ENCODE measurements at regions not wholly inside any gene's neighbourhood (a gene's known extent, or its start where the extent isn't known, plus 50 kb on each side); places are given as distances from the start of the nearest gene placed in this dataset.
"Not testable (repeated sequence)": the region's sequence is repeated elsewhere in the genome, so short reads cannot be mapped to it uniquely, and the experiment has no call there.

DNA sequence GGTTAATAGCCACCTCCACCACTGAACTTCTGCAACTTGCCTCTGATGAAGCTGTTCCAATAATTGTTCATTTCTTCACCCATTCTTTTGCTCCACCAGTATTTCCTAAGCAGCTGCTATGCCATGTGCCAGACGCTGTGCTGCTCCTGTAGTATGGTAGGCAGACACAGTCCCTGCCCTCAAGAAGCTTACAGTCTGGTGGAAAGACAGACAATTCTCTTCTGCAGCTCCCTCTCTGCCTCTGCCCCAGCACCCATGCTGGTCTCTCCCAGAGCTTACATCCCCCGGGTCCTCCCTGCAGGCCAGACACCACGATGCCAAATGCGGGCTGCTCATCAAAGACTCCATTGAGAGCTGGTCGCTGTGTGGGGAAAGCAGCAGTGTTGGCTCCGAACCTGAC, 111.6 kb upstream of the ESRRB start:
- DNase-seq = no peak

DNA sequence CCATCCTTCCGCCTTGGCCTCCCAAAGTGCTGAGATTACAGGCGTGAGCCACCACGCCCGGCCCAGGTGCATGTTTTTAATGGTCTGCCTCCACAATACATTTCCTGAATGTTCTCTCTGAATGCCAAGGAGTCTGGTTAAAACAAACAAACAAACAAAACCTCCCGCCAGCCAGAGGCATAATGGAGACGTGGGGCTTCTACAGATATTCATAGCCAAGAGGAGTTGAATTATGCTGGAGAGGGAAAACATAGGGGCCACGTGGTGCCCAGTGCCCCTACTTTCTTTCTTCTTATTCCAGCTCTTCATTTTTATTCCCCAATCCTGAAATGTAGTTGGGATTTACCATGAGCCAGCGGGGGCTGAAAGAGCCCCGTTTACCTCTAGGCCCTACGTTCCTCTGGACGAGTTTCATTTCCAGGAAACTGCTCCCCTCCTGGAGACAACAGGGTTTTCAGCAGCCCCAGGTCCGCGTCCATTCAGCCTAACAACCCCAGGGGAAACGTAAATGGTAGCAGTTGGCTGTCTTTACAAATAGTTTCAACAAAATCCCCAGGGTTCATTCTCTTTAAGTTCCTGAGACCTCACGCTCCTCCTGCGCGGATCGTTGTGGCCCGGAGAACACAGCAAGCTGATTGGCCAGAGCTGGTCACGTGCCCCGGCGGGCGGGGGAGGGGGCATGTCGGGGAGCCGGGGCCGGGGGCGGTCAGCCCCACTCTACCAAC, 108.5 kb upstream of the ESRRB start:
- peak; percentile 22 for DNase-seq

DNA sequence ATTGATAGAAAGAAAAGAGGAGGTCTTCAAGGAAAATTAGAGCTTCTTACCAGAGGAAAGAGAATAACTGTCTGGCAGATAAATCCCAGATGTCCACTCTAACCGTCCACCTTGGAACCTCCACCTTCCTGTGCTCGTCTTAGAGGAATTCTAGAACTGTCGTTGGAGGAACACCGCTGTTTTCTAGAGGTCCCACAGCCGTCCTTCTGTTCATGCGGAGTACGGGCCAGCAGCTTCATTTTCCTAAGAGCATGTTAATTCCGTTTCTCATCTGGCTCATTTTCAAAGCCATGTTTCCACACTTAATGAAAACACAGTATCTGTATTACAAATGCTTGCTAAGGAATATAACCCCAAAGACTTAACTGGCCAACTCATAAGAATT, 107.9 kb upstream of the ESRRB start:
- no peak for DNase-seq

DNA sequence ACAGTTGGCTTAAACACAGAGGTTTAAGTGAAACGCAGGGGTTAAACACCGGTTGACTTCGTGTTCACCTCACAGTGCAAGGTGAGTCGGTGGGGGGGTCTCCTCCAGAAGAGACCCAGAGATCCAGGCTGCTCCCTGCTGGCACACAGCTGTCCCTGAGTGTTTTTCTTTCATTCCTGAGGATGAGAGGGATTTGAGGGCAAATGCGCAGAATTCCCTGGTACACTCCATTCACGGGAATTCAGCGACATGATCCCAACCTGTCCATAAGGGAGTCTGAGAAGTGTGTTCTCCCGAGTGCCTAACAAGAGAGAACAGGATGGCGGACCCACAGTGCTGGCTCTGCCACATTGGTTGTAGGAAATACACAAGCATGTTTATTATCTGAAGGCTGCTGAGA, 107.2 kb upstream of the ESRRB start:
- DNase-seq = no peak

DNA sequence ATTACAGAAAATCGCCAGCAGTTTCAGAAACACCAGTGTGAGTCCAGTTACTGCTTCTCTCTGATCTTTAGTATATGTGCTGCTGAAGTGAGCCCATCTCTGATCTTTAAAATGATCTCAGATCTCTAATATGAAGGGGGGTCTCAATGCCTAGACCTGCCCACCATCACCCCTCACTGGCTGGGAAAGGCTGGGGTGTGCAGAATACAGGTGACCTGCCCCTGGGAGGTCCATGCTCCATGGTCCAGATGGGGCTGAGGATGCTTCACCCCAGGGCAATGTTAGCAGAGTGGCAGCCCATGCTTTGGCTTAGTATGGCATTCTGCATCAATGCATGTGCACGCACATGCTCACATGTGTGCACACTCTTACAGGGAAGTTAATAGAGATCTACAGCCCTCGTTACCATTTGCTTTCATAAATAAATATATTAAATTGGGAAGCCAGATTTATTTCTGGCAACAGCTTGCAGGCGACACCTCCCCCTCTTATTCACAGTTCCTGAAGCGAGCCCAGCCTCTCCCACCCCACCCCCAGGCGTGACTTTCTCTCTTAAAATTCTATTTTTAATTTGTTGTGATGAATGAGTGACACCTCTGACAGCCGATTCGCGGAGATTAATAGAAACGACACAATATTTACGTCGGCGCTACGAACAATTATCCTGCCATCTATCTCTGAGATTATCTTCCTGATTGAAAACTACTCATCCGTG, 104.7 kb upstream of the ESRRB start:
- DNase-seq = no peak

DNA sequence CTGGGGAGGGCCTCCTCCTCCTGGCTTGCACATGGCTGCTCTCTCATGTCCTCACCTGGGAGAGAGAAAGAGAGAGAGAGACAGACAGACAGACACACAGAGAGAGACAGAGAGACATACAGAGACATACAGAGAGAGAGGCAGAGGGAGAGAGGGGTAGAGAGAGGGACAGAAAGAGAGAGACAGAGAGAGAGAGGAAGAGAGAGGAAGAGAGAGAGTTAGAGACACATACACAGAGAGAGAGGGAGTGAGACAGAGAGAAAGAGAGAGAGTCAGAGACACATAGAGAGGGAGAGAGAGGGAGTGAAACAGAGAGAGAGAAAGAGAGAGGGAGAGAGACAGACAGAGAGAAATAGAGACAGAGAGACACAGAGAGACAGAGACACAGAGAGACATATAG, 103.6 kb upstream of the ESRRB start:
- DNase-seq = no peak

DNA sequence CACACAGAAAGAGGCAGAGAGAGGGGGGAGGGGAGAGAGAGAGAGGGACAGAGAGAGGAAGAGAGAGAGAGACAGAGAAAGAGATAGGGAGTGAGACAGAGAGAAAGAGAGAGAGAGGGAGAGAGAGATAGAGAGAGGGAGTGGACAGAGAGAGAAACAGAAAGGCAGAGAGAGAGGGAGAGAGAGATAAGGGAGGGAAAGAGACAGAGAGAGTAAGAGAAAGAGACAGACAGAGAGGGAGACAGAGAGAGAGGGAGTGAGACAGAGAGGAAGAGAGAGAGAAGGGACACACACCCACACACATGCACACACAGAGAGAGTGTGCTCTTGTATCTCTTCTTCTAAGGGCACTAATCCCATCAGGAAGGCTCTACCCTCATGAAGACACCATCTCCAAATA, 103.2 kb upstream of the ESRRB start:
- DNase-seq = no peak

DNA sequence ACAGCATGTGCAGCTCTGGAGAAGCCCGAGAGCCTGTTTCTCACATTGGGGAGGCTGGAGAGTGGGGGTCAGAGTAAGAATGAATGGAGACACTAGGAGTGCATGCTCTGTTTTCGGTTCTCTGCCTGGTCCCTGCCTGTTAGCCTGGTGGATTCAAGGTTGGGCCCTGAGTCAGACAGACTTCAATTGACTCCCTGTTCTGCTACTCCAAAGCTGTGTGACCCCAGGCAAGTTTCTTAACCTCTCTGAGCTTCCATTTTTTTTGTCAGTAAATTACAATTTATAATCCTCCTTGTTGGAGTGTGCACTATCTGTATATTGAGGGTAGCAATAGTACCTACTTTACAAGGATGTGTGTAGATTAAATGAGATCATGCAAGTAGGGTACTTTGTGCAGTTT, 102.6 kb upstream of the ESRRB start:
- no peak for DNase-seq

DNA sequence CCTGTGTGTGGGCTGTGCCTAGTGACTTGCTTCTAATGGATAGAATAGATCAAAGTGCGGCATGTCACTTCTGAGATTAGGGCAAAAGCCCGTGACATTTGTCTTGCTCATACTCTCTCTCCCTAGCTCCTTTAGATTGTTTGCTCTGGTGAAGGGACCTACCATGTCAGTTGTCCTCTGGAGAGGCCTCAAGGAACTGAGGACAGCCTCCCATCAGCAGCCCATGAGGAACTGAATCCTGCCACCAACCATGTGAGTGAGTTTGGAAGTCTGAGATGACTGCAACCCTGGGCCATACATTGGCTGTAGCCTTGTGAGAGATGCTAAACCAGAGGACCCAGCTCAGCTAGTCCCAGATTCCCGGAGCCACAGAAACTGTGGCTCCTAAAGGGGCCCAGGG, 101.6 kb upstream of the ESRRB start:
- DNase-seq = no peak

DNA sequence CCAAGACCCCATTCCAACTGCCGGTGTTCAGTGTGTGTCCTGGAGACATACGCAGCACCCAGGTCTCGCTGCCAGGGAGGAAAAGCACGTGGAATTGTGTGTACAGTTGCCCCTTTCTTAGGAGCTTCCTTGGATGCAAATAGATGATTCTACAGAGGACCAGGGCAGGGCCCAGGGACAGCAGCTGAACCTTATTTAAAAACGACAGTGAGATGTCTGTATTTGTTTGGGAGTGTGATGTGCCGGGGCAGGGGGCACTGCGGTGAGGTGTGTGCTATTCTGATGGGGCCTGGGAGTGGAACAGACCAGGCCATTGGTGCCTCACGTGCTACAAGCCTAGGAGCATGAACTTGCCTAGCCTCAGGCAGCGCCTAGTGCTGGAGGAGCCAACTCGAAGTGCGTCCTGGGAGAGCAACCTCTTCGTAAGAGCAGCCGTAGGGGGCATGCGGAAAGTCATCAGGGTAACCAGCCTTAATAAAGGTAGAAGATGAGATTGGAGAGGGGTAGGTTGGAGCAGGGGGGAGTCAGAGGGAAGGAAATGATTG, 98.3 kb upstream of the ESRRB start:
- no peak for DNase-seq

DNA sequence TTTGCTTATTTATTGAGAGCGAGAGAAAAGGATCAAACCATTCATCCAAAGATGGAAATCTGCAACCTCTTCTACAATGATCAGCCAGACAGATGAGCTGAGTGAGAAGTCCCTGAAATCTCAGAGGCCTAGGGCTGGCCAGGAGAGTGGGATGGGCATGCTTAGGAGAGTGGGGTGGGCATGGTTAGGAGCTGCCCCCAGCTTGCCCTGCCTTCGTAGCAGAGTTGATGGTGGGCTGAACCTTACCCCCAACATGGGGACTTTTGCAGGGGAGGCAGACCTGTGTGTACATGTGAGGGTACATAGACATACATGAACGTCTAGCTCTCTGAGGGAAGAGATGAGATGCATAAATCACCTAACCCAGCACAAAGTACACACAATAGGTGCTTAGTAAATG, 95.7 kb upstream of the ESRRB start:
- DNase-seq = no peak

DNA sequence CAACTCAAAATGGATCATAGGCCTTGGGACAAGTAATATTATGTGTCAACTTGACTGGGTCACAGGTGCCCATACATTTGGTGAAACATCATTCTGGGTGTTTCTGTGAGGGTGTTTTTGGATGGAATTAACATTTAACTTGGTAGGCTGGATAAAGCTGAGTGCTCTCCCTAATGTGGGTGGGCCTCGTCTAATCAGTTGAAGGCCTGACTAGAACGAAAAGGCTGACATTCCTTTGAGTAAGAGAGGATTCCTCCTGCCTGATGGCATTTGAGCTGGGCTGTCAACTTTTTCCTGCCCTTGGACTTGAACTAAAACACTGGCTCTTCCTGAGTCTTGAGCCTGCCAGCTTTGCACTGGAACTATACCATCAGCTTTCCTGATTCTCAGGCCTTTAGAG, 93.4 kb upstream of the ESRRB start:
- DNase-seq = no peak

DNA sequence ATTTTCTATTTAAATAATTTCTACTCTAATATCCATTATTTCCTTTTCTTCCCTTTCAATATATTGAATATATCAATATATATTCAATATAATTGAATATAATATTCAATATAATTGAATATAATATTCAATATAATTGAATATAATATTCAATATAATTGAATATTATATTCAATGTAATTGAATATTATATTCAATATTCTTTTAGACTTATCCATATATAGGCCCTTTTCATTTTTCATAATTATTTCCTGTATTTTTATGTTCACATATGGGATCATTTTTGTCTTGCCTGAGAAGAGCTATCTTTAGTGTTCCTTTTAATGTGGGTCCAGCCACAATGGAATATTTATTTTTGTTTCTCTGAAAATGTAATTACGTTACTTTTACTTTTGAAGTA, 88.9 kb upstream of the ESRRB start:
- DNase-seq = no peak

DNA sequence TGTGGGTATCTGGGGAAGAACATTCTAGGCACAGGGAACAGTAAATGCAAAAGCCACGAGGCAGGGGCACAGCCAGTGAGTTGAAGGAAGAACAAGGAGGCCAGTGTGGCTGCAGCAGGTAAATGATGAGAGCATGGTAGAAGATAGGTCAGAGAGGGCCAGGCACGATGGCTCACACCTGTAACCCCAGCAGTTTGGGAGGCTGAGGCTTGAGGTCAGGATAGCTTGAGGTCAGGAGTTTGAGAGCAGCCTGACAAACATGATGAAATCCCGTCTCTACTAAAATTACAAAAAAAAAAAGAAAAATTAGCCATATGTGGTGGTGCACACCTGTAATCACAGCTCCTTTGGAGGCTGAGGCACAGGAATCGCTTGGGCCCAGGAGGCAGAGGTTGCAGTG, 86.7 kb upstream of the ESRRB start:
- no peak for DNase-seq

DNA sequence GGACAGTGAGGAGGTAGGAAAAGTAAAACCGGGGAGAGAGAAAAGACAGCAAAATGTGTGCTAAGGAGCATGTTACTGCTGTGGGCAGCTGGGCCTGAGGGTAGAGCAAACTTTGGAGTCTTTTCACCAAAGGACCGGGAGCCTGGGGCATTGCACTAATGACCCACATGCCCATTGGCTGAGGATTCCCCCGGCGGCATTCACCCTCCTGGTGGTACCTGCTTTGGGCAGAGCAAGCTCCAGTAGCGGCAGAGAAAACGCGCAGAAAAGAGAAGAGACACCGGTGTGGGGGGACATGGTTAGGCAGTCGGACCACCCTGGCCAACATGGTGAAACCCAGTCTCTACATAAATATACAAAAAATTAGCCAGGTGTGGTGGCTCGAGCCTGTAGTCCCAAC, 83.4 kb upstream of the ESRRB start:
- no peak for DNase-seq

DNA sequence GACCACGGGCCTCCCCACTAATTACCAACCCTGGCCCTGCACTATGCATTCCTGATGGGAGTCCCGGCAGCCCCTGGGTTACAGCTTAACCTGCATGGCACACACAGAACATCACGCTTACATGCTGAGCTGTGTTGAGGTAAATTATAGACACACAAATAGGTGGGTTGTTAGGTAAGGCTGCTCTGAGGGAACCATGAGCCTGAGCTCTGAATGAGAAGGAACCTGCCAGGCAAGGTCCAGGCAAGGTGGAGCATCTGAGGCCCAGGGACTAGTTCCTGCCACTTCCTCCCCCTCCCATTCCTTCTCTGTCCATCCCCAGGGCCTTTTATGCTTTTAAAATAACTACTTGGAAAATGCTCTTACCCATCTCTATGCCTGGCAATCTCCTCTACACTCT, 82.7 kb upstream of the ESRRB start:
- no peak for DNase-seq

DNA sequence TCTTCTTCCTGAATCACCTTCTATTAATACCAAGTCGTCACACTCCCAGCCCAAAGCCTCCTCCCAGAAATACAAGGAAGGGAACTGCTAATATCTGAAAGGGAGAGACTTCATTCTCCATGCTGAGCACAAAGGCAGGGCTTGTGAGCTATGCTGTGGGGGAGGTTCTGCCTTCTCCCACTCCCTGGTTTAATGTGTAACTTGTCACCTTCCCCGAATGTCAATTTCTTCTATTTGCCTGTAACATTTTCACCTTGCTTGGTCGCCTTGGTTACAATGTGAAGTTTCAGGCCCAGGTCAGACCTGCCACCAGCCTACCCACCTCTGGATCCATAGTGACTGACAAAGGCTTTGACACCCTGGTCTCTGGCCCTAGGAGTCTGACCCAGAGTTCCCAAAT, 82.0 kb upstream of the ESRRB start:
- DNase-seq = no peak

DNA sequence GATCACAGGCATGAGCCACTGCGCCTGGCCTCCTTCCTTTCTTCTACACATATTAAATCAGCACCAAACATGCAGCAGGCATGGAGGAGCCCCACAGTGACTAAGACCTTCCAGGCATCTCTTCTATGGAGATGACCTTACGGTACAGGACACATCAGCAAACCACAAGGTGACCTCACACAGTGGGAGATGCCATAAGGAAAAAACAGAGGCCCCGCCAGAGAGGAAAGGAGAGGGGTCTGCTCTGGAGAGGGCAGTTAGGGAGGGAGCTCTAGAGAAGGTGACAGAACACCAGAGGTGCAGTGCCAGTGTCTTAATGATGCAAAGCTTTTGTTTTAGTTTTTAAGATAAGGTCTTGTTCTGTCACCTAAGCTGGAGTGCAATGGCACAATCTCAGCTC, 81.1 kb upstream of the ESRRB start:
- no peak for DNase-seq

DNA sequence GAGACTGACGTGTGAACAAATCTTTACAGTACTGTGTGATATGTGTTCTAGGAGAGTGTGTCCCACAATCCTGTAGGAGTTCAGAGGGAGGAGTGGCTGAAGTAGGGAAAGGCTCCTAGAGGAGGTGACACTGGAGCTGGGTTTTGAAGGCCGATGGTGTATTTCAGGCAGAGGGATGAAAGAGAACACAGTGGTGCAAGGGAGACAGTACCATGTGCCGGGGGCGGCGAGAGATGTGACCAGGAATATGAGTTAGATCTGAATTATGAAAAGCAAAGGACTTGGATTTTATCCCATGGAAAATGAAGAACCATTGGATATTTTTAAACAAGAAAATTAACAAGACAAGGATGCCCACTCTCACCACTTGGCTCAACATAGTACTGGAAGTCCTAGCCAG, 77.0 kb upstream of the ESRRB start:
- DNase-seq = no peak

DNA sequence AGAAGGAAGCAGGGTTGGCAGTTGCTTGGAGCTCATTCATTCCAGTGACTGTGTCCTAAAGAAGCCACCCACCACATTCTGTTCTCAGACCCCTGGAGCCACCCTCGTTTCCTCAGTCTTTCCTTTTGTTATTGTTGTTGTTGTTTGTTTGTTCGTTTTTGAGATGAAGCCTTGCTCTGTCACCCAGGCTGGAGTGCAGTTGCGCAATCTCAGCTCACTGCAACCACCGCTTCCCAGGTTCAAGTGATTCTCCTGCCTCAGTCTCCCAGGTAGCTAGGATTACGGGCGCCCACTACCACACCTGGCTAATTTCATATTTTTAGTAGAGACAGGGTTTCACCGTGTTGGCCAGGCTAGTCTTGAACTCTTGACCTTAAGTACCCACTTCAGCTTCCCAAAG, 72.7 kb upstream of the ESRRB start:
- not testable (repeated sequence) for DNase-seq

DNA sequence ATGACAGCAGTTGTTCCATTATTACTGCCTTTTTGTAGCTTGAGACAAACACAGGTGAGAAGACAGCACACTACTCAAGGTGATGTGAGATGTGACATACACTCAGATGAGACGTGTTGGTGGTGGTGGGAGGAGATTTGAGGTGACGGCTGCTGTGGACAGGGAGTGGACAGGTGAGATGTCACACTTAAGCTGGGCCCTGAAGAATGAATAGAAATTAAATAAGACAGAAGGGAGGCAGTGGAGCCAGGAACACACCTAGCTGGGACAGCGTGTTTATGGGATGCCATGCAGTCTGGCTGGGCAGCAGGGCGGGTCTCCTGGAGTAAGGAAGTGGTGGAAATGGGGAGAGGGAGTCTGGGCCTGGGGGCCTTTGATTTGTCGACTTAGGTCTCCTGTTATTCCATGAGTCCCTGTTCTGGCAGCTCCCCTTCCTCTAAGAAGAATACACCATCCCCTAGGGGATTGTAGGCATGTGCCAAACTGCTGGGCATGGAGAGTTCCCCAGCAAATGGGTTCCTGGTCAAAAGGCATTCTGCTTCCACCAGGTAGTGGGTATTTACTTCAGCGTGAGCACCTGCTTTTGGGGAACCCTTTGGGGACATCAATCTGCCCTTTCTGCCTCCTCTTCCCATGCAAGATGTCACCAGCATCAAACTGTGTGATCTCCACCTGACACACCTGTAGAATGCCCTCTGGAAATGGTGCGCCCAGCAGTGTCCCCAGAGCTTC, 71.2 kb upstream of the ESRRB start:
- DNase-seq = no peak

DNA sequence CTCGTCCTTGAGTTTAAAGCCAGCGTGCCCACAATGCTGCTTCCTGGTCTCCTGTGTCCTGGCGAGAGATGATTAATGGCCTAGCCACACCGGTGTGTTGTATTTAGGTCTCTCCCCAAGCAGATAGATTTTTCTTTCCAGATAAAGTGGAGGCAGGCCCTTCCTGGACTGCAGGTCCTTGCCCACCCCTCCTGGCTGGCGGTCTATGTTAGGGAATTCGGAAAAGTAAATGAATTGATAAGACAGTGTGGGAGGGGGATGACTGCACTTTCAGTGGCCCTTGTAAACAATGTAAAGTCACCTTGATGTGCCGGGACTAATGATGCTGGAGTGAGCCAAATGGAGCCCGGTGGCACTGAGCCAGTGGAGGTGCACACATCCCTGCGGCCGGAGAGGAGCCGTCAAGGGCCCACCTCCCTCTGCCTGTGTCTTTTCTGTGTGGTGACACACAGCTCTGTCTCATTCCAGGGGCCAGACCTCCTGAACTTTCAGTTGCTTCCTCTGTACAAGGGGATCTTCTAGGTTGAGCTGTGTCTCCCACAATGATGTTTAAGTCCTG, 70.6 kb upstream of the ESRRB start:
- no peak for DNase-seq

DNA sequence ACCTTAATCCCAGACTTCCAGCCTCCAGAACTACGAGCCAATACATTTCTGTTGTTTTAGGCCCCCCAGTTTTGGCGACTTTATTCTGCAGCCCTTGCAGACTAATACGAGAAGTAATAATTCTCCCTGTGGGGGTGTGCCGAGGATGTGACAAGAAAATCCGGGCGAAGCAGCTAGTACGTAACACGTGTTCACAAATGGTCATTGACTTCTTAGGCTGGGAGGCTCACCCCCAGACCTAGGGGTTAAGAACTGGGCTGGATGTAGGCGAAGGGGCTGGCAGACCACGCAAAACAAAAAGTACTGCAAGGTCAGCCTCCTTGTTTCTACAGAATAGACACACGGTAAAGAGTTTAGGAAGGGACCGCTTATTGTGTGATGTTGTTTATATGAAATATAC, 69.8 kb upstream of the ESRRB start:
- DNase-seq = no peak
